SU-DHL-6 (cell line): ENCODE measurements at regions not wholly inside any gene's neighbourhood (a gene's known extent, or its start where the extent isn't known, plus 50 kb on each side); places are given as distances from the start of the nearest gene placed in this dataset.

ENCODE experiments used
- H2AFZ ChIP-seq: fragments of 200-600 bp; sonication (generic); 2 replicates; pipeline ENCODE4 v1.6.1; 2014; ENCODE audit warnings: low read depth, mild to moderate bottlenecking, moderate library complexity, mixed read lengths, antibody characterized with exemption, low read length; ENCODE audit not compliant: severe bottlenecking
- H3F3A ChIP-seq: fragments of 200-600 bp; shearing (Covaris generic); 2 replicates; pipeline ENCODE4 v1.6.0; 2016; ENCODE audit warnings: antibody characterized with exemption, mild to moderate bottlenecking; ENCODE audit not compliant: insufficient read depth
- H3K27ac ChIP-seq: fragments of 200-600 bp; sonication (generic); 2 replicates; pipeline ENCODE4 v1.5.1; 2016; ENCODE audit warnings: low read depth, mild to moderate bottlenecking, low read length, moderate library complexity, mixed read lengths
- H3K27me3 ChIP-seq: fragments of 200-600 bp; sonication (generic), shearing (Covaris generic); 2 replicates; pipeline ENCODE4 v1.6.0; 2014; ENCODE audit warnings: mild to moderate bottlenecking, low read length
- H3K36me3 ChIP-seq: fragments of 200-600 bp; sonication (generic); 2 replicates; pipeline ENCODE4 v1.6.1; 2014; ENCODE audit warnings: mild to moderate bottlenecking, low read length, mixed read lengths
- H3K4me2 ChIP-seq: fragments of 300-600, 200-600 bp; shearing (Covaris generic), sonication (generic); 2 replicates; pipeline ENCODE4 v1.6.0; 2014; ENCODE audit warnings: low read length, low read depth, mild to moderate bottlenecking; ENCODE audit not compliant: poor library complexity, severe bottlenecking
- H3K4me3 ChIP-seq: fragments of 200-600 bp; sonication (generic); 2 replicates; pipeline ENCODE4 v1.5.1; 2014; ENCODE audit warnings: antibody characterized with exemption, low read length, mild to moderate bottlenecking, mixed read lengths; ENCODE audit not compliant: insufficient read depth, poor library complexity, severe bottlenecking
- H3K79me2 ChIP-seq: fragments of 200-600 bp; sonication (generic); 2 replicates; pipeline ENCODE4 v1.6.1; 2014; ENCODE audit warnings: mild to moderate bottlenecking, low read length, moderate library complexity; ENCODE audit not compliant: insufficient read depth
- H3K9ac ChIP-seq: fragments of 200-600 bp; sonication (generic); 2 replicates; pipeline ENCODE4 v1.7.0; 2014; ENCODE audit warnings: mild to moderate bottlenecking, low read length
- H3K9me2 ChIP-seq: fragments of 200-600 bp; sonication (generic); replicated peaks from 2 replicates; pipeline ENCODE4 v1.6.1; 2014; ENCODE audit warnings: low read length; ENCODE audit not compliant: insufficient read depth
- H3K9me3 ChIP-seq: fragments of 200-600 bp; sonication (generic); 2 replicates; pipeline ENCODE4 v1.6.1; 2014; ENCODE audit warnings: low read length, mixed read lengths; ENCODE audit not compliant: insufficient read depth
- H4K20me1 ChIP-seq: fragments of 200-600 bp; sonication (generic); 2 replicates; pipeline ENCODE4 v1.6.1; 2014; ENCODE audit warnings: low read depth, mild to moderate bottlenecking, antibody characterized with exemption, low read length, moderate library complexity, mixed read lengths
- CTCF ChIP-seq: fragments of 200-600 bp; sonication (generic); IDR thresholded peaks from one replicate; pipeline ENCODE4 v1.5.1; 2017; ENCODE audit warnings: antibody characterized with exemption, mild to moderate bottlenecking, low read length, moderate library complexity; ENCODE audit not compliant: insufficient read depth, poor library complexity, severe bottlenecking
- EZH2phosphoT487 ChIP-seq: fragments of 200-600 bp; sonication (generic), shearing (Covaris generic); conservative IDR thresholded peaks from 2 replicates; pipeline ENCODE4 v1.6.1; 2018; ENCODE audit warnings: mild to moderate bottlenecking, antibody characterized with exemption, low read length, moderate library complexity, mixed read lengths

GRCh38 chr11:81866896-81867295, 866.8 kb downstream of the FAM181B start:
- Histone ChIP-seq H3K36me3 (no peaks in the 10 kb centered on the region), H4K20me1 (no peaks in the 10 kb centered on the region), H3K79me2 (no peaks in the 10 kb centered on the region), H2AFZ (no peak overlapping the region), H3K4me2 (no peak overlapping the region), H3K27me3 (no peaks in the 10 kb centered on the region), H3K9me2 (no peaks in the 10 kb centered on the region), H3F3A (peaks cover 27% of the 10 kb centered on the region), H3K9me3 (no peaks in the 10 kb centered on the region), H3K27ac (no peak overlapping the region), H3K4me3 (no peak overlapping the region), H3K9ac (no peak overlapping the region)
- no peak for TF ChIP-seq EZH2phosphoT487
- no peak for TF ChIP-seq CTCF

- TF ChIP-seq EZH2phosphoT487 (no peak), CTCF (no peak)
- no peaks in the 10 kb centered on the region for H3K79me2 ChIP-seq
- H3K36me3 ChIP-seq, result no peaks in the 10 kb centered on the region
- no peaks in the 10 kb centered on the region for H3K27me3 ChIP-seq
- H3K9me3 ChIP-seq, result no peaks in the 10 kb centered on the region
- peak overlapping the region; percentile 40 for H2AFZ ChIP-seq
- no peaks in the 10 kb centered on the region for H3K9me2 ChIP-seq
- H3K4me3 ChIP-seq, result no peak overlapping the region
- no peaks in the 10 kb centered on the region for H3F3A ChIP-seq
- no peak overlapping the region for H3K4me2 ChIP-seq
- H3K9ac ChIP-seq, result no peak overlapping the region
- no peaks in the 10 kb centered on the region for H4K20me1 ChIP-seq
- no peak overlapping the region for H3K27ac ChIP-seq
These were observed 876.3 kb downstream of the FAM181B start for GRCh38 chr11:81857386-81857785.

- H4K20me1 ChIP-seq, result no peaks in the 10 kb centered on the region
- no peaks in the 10 kb centered on the region for H3K9me3 ChIP-seq
- H3K4me3 ChIP-seq, result no peak overlapping the region
- no peak overlapping the region for H3K4me2 ChIP-seq
- H3K27ac ChIP-seq, result no peak overlapping the region
- no peak overlapping the region for H2AFZ ChIP-seq
- H3K9me2 ChIP-seq, result no peaks in the 10 kb centered on the region
- TF ChIP-seq CTCF (no peak), EZH2phosphoT487 (no peak)
- H3K27me3 ChIP-seq, result no peaks in the 10 kb centered on the region
- H3K9ac ChIP-seq, result no peak overlapping the region
- H3F3A ChIP-seq, result no peaks in the 10 kb centered on the region
- H3K36me3 ChIP-seq, result no peaks in the 10 kb centered on the region
- no peaks in the 10 kb centered on the region for H3K79me2 ChIP-seq
These were observed 879.9 kb downstream of the FAM181B start for GRCh38 chr11:81853791-81854190.

DNA sequence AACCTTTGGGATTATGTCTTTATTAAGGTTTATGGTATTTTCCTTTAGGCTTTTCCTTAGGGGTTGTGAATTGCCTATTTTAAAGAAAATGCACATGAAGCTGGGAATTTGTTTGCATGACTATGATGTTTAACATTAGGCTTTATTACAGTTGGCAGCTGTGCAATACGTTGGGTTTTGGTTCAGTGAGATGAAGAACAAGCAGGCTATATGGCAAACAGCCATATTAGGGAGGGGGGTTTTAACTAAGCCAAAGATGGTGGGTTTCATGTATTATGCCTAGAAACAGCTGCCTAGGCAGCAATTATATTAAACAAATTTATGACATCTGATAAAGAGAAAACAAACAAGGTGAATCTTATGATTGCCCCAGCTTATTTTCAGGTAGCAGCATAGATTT, 880.8 kb downstream of the FAM181B start:
- H3F3A ChIP-seq, result no peaks in the 10 kb centered on the region
- H3K4me2 ChIP-seq, result no peak overlapping the region
- no peak overlapping the region for H2AFZ ChIP-seq
- TF ChIP-seq CTCF (no peak), EZH2phosphoT487 (no peak)
- H3K27ac ChIP-seq, result no peak overlapping the region
- no peak overlapping the region for H3K9ac ChIP-seq
- no peaks in the 10 kb centered on the region for H3K9me3 ChIP-seq
- H4K20me1 ChIP-seq, result no peaks in the 10 kb centered on the region
- no peaks in the 10 kb centered on the region for H3K27me3 ChIP-seq
- no peaks in the 10 kb centered on the region for H3K79me2 ChIP-seq
- no peaks in the 10 kb centered on the region for H3K36me3 ChIP-seq
- H3K9me2 ChIP-seq, result no peaks in the 10 kb centered on the region
- no peak overlapping the region for H3K4me3 ChIP-seq
